Neural progenitor cell (in vitro differentiated cells): ENCODE measurements at regions not wholly inside any gene's neighbourhood (a gene's known extent, or its start where the extent isn't known, plus 50 kb on each side); places are given as distances from the start of the nearest gene placed in this dataset.

Source experiments
- EZH2 ChIP-seq: fragments of 200-600 bp; sonication (generic); IDR thresholded peaks from 2 replicates; pipeline ENCODE4 v1.6.1; 2017; ENCODE audit warnings: antibody characterized with exemption, mild to moderate bottlenecking, moderate library complexity
- EZH2phosphoT487 ChIP-seq: fragments of 200-600 bp; sonication (generic); IDR thresholded peaks from 2 replicates; pipeline ENCODE4 v1.6.1; 2017; ENCODE audit warnings: antibody characterized with exemption
- TF ChIP-seq, protein P1 (sequence below): fragments of 200-600 bp; sonication (generic); IDR thresholded peaks from 2 replicates; pipeline ENCODE4 v1.5.1; 2017; ENCODE audit warnings: antibody characterized with exemption, mild to moderate bottlenecking

DNA sequence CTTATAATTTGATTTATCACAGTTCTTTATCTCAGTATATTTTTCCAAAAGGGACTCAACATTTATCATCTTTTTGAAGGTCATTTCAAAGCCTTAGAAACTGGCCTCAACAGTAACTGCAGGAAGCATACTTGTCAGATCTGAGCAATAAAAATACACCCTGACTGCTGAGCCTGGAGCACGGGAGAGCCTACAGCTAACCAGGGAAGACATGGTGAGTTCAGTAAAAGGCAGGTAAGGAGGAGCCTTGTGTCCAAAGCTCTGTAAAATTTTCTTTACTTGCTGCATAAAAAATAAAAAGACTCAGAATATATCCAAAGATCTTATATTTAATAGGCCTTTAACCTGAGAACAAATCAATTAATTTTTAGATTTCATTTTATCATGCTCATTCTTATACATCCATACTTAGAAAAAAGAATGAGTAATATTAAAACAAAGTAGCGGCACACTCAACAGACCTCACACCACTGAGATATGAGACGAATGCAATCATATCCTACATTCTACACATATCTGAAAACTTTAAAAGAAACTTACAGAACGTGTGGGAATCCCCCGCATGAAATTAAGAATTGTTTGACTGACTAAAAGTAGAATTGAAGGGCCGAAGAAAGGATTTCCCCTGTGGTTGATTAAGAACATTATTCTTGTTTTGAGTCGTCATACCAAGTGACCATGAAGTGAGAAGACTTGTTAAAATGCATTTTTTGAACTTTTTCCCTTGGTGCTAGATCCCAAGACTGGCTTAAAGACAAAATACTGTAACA lies 296.4 kb upstream of the MKLN1 start:
- TF ChIP-seq, protein P1, sequence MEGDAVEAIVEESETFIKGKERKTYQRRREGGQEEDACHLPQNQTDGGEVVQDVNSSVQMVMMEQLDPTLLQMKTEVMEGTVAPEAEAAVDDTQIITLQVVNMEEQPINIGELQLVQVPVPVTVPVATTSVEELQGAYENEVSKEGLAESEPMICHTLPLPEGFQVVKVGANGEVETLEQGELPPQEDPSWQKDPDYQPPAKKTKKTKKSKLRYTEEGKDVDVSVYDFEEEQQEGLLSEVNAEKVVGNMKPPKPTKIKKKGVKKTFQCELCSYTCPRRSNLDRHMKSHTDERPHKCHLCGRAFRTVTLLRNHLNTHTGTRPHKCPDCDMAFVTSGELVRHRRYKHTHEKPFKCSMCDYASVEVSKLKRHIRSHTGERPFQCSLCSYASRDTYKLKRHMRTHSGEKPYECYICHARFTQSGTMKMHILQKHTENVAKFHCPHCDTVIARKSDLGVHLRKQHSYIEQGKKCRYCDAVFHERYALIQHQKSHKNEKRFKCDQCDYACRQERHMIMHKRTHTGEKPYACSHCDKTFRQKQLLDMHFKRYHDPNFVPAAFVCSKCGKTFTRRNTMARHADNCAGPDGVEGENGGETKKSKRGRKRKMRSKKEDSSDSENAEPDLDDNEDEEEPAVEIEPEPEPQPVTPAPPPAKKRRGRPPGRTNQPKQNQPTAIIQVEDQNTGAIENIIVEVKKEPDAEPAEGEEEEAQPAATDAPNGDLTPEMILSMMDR: no peak
- TF ChIP-seq EZH2 (no peak), EZH2phosphoT487 (no peak)
